GM19328 (cell line): ENCODE measurements at regions not wholly inside any gene's neighbourhood (a gene's known extent, or its start where the extent isn't known, plus 50 kb on each side); places are given as distances from the start of the nearest gene placed in this dataset.
"Not testable (repeated sequence)": the region's sequence is repeated elsewhere in the genome, so short reads cannot be mapped to it uniquely, and the experiment has no call there.

Source experiments
- ATAC-seq: cut with Tn5 transposase; IDR thresholded peaks from one replicate; pipeline ENCODE4 v1.9.1; 2021; ENCODE audit warnings: mild to moderate bottlenecking, moderate library complexity; ENCODE audit not compliant: unreplicated experiment

DNA sequence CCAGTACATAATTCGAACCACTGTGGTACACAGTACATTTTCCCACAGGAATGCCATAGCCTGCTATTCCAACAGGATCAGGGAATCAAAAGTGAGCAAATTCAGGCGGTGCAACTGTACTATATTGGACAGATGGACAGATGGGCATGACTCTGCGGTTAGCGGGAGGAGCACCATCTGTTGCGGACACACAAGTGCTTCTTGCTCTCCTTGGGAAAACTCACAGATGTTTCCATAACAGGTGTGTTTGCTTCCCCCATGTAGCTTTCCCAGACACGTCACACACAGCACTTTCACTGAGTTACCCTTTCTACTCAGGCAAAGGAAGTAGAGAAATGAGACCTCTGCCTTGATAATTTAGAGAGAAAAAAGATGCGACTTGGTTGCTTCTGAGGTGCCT, 325.1 kb upstream of the THBS1 start:
- no peak for ATAC-seq

- no peak for ATAC-seq
Observed at GRCh38 chr15:39260391-39260790, 320.5 kb upstream of the THBS1 start.

DNA sequence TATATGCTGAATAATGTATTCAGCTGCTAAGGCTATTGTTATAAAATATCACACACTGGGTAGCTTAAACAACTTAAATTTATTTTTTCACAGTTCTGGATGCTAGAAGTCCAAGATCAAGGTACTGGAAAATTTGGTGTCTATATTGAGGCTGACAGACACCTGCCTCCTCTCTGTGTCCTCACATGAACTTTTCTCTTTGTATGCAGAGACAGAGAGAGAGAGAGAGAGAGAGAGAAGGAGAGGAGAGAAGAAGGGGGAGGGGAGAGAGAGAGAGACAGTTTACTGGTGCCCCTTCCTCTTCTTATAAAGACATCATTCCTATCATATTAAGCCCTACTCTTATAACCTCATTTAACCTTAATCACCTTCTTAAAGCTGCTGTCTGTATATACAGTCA, 320.1 kb upstream of the THBS1 start:
- no peak for ATAC-seq

DNA sequence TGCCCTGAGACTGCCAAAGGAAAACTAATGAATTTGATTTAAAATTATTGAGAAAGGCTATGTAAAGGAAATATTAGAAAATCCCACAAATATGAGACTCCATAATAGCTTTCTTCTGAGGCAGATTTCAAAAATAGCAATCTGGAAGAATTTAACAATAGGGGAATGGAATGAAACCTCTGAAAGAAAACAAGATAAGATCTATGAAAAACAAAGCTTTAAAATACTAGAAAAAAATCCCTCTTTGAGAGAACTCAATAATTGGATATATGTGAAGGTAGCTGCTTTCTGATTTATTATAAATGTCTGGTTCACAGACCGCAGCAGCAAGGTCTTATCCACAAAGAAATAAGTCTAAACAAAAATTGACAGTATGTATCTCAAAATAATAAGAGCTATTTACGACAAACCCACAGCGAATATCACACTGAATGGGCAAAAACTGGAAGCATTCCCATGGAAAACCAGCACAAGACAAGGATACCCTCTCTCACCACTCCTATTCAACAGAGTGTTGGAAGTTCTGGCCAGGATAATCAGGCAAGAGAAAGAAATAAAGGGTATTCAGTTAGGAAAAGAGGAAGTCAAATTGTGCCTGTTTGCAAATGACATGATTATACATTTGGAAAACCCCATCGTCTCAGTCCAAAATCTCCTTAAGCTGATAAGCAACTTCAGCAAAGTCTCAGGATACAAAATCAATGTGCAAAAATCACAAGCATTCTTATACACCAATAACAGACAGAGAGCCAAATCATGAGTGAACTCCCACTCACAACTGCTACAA, 319.3 kb upstream of the THBS1 start:
- not testable (repeated sequence) for ATAC-seq

GRCh38 chr15:39262995-39263772, 317.7 kb upstream of the THBS1 start:
- not testable (repeated sequence) for ATAC-seq

DNA sequence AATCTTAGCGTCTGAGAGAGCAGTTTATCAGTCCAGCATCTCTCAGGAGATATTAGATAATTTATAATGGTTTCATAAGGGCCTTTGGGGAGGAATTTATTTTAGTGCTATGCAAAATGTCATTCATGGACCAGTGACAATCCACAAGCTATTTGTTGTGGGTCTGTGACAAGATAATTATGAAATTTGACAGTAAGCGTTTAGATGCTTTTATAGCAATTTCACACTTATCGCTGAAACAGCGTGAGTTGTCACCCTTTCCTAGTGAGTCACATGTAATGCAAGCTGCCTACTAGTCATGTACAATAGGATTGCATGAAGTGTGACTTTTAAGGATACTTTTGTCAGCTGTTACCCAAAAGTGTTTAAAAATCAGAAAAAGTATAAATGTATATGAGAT, 315.6 kb upstream of the THBS1 start:
- ATAC-seq = no peak

DNA sequence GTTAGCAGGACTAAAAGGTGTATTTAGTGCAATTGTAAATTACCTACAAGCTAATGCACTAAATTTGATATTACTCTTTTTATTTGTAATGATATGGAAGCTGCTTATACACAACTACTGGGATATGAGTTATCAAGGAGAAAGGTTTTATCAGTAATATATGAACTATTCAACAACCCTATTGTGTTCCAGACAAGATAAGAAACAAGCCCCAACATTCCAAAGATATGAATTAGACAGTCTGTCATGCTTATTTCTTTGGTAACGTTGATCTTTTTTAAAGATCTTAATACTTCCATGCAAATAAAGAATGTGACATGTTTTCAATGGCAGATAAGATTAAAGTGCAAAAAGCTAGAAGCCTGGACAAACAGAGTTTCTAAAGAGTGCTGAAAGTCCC, 314.0 kb upstream of the THBS1 start:
- no peak for ATAC-seq

DNA sequence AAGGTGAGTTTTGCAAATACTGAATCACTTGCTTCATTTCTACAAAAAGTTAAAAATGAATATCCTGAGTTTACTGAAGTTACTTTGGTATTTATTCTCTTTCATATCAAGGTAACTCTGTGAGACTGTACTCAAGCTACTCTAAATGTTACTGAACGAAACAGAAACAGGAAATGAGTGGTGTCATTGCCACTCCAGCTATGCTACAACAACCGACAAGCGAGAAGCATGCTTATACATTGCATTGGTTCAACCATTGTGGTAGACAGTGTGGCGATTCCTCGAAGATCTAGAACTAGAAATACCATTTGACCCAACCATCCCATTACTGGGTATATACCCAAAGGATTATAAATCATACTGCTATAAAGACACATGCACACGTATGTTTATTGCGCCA, 313.2 kb upstream of the THBS1 start:
- no peak for ATAC-seq

DNA sequence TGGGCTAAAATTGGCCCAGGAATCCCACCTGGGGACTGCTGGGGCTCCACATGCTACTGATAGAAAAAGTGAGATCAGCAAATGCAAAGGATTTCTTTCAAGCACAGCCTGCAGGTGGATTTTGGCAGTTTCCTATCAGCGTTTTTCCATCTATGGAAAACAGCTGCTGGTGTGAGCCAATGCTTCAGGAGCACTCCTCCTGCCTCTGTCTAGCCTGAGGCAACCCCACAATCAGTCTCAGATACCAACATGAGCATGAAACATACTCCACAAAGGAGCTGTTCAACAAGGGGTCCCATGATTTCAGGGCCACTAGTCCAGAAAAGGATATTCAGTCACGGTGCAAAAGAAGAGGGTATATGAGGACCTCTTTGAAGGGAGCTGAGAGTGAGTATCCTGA, 311.5 kb upstream of the THBS1 start:
- ATAC-seq = no peak

DNA sequence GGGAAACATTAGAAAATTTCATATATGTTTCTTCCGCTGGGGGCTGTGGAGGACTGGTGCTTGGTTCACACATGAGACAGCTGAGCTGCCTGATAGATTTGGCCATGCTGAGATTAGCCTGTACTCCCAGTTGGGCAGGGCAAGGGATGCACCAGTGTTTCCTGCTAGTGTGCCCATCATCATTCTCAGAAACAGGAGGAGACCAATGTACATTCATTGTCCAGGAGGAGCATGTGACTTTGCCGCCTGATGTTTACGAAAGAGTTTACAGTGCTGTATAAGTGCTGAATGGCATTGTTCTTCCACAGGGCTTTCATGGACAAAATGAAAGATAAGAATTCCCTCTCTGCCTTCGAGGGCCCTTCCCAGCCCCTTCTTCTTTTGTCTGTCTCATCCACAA, 311.1 kb upstream of the THBS1 start:
- no peak for ATAC-seq

DNA sequence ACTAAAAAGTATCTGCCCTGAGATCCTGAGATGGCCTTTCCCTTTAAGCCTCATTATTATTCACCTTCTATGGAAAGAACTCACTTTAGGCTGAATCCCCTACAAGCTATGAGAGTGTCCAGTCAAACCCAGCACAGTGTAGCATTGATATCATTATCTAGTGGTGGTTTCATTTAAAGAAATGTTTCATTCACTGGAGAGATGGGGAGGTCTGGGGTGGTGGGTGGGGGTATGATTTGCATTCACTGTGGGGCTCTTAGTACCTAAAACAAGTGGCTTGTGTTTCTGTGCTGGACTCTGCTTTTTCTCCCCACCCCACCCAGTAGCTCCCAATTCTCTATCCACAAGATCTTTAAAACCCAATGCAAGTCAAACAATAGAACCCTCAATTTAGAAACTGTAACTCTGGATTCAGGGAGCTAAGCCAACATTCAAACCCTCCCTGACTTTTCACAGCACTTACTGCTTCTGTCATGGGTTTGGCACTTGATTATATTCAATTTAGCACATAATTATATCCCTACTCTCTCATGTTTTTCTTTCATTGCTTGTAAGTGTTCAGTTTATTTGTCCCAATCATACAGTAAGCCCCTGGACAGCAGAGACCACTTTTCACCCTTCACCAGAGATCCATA, 310.5 kb upstream of the THBS1 start:
- ATAC-seq = no peak

GRCh38 chr15:39270934-39271333, 309.9 kb upstream of the THBS1 start:
- ATAC-seq = no peak

- ATAC-seq = no peak
Observed at GRCh38 chr15:39272901-39273300, 308.0 kb upstream of the THBS1 start.

- ATAC-seq = no peak
Observed at GRCh38 chr15:39273717-39274411, 307.0 kb upstream of the THBS1 start.

DNA sequence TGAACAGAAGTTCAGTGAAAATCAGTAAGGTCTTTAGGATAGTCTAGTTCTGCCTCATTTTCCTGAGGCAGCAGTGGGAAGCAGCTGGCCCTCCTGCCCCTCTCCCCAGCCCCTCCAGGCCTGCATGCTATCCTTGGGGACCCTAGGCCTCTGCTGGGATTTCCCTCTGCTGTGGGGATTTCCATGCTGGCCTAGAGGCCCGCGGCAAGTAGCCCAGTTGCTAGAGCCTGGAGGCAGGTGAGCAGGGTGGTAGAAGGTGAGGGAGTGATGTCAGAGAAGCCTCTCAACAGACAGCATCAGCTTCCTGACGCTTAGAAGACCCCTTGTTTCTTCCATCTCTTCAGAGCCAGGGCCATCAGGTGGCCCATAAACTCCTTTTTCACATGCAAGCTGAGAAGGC, 305.8 kb upstream of the THBS1 start:
- ATAC-seq = no peak

GRCh38 chr15:39279311-39279710, 301.6 kb upstream of the THBS1 start:
- no peak for ATAC-seq

DNA sequence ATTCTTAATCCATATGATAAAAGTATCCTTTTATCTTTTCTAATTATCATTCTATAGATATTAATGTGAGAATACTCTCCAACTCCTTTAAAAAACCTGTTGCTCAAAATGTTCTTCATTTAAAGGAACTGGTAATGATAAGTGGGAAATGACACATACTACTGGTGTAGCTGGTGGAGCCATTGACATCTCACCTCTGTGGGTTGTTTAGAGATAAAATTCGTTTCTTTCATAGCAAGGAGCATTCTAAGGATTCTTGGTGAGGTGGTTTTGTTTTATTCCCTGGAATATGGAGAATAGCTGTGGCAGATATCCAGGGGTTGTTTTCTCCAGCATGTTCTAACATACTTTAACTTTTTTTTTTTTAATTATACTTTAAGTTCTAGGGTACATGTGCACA, 299.8 kb upstream of the THBS1 start:
- ATAC-seq = no peak

- ATAC-seq = no peak
Observed at GRCh38 chr15:39282663-39283208, 298.1 kb upstream of the THBS1 start.

DNA sequence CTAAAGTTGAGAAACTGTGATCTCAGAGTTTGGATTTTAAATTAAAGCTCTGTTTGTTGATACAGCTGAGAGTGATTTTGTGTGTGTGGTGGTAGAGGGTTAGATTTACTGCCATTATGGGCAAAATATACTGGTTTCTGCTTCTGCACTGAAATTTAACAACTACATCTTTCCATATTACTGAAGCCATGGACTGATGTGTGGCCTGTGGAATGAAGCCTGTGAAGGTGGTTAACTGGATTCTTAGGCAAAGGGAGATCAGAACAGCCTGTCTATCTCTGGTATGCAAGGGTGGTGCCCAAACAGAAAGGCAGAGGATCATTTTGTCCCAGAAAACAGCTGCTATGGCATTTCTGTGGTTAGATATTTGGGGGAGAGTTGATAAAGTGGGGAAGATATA, 297.3 kb upstream of the THBS1 start:
- ATAC-seq = no peak

- ATAC-seq = no peak
Observed at GRCh38 chr15:39285071-39285470, 295.8 kb upstream of the THBS1 start.

DNA sequence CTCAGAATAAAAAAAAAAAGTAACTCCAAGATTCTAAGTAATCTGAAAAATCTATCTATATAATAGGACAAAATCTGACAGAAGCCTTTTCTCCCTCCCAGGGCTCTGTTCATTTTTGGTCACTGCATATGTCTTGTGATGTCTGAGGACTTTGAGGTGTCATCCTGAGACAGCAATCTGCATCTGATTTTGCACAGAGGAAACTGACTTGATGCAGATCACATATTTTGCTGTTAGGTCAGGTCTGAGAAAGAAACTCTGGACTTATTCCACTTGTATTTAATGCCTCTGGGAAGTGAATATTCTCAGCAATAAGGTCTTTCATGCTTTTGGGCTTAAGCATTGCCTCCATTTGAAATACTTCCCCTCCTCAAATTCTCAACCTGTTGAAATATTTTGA, 295.2 kb upstream of the THBS1 start:
- no peak for ATAC-seq
